ENCODE measurements at regions not wholly inside any gene's neighbourhood (a gene's known extent, or its start where the extent isn't known, plus 50 kb on each side); places are given as distances from the start of the nearest gene placed in this dataset.

DNA sequence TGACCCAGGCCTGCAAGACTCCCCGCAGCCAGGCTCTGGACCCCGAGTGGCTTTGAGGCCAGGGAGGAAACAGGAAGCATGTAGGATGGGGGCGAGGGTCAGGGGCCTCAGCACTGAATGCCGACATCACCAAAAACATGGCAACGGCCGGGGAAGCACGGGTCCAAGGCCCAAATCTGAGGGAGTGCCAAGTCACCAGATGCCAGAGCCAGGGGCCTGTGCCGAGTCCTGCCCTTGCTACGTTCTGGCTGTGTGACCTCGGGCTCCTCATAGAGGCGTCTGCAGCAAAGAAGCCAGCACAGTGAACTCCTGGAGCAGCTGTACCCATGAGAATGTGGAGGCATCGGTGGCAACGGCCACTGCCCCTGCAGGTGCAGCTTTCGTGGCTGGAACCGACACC, 420.7 kb downstream of the CTTN start:
- H3K79me2 ChIP-seq (replicated peaks; ENCODE audit: insufficient read depth, low read length): no peaks in the 10 kb centered on the region
- no peak overlapping the region for H3K9ac ChIP-seq (ENCODE audit: low read length)
- no peak overlapping the region for H3K4me3 ChIP-seq (ENCODE audit: low read length)
- H4K20me1 ChIP-seq (ENCODE audit: insufficient read depth): no peaks in the 10 kb centered on the region
- TF ChIP-seq EP300 (conservative IDR thresholded peaks at IDR 0.05; ENCODE audit: poor library complexity, severe bottlenecking): no peak
- TF ChIP-seq EZH2 (IDR thresholded peaks at IDR 0.05; ENCODE audit: borderline replicate concordance, insufficient read depth, low read length, poor library complexity, severe bottlenecking): no peak
- no peak for TF ChIP-seq SMC3 (conservative IDR thresholded peaks at IDR 0.05; ENCODE audit: poor library complexity)
- TF ChIP-seq RAD21 (conservative IDR thresholded peaks at IDR 0.05): no peak
- TF ChIP-seq, protein P1, sequence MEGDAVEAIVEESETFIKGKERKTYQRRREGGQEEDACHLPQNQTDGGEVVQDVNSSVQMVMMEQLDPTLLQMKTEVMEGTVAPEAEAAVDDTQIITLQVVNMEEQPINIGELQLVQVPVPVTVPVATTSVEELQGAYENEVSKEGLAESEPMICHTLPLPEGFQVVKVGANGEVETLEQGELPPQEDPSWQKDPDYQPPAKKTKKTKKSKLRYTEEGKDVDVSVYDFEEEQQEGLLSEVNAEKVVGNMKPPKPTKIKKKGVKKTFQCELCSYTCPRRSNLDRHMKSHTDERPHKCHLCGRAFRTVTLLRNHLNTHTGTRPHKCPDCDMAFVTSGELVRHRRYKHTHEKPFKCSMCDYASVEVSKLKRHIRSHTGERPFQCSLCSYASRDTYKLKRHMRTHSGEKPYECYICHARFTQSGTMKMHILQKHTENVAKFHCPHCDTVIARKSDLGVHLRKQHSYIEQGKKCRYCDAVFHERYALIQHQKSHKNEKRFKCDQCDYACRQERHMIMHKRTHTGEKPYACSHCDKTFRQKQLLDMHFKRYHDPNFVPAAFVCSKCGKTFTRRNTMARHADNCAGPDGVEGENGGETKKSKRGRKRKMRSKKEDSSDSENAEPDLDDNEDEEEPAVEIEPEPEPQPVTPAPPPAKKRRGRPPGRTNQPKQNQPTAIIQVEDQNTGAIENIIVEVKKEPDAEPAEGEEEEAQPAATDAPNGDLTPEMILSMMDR (IDR thresholded peaks at IDR 0.05; ENCODE audit: poor library complexity, severe bottlenecking): no peak
- no peak for TF ChIP-seq MXI1 (conservative IDR thresholded peaks at IDR 0.05; ENCODE audit: poor library complexity, severe bottlenecking)
- TF ChIP-seq, protein P2, sequence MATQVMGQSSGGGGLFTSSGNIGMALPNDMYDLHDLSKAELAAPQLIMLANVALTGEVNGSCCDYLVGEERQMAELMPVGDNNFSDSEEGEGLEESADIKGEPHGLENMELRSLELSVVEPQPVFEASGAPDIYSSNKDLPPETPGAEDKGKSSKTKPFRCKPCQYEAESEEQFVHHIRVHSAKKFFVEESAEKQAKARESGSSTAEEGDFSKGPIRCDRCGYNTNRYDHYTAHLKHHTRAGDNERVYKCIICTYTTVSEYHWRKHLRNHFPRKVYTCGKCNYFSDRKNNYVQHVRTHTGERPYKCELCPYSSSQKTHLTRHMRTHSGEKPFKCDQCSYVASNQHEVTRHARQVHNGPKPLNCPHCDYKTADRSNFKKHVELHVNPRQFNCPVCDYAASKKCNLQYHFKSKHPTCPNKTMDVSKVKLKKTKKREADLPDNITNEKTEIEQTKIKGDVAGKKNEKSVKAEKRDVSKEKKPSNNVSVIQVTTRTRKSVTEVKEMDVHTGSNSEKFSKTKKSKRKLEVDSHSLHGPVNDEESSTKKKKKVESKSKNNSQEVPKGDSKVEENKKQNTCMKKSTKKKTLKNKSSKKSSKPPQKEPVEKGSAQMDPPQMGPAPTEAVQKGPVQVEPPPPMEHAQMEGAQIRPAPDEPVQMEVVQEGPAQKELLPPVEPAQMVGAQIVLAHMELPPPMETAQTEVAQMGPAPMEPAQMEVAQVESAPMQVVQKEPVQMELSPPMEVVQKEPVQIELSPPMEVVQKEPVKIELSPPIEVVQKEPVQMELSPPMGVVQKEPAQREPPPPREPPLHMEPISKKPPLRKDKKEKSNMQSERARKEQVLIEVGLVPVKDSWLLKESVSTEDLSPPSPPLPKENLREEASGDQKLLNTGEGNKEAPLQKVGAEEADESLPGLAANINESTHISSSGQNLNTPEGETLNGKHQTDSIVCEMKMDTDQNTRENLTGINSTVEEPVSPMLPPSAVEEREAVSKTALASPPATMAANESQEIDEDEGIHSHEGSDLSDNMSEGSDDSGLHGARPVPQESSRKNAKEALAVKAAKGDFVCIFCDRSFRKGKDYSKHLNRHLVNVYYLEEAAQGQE (IDR thresholded peaks at IDR 0.05; ENCODE audit: borderline replicate concordance): no peak
- TF ChIP-seq TAF1 (IDR thresholded peaks at IDR 0.05; ENCODE audit: low read depth): no peak
- TF ChIP-seq POLR2AphosphoS5 (IDR thresholded peaks at IDR 0.05): no peak
- H3F3A ChIP-seq (ENCODE audit: insufficient read depth, low read length, poor library complexity, severe bottlenecking): no peaks in the 10 kb centered on the region
- H3K4me2 ChIP-seq (ENCODE audit: low read length): no peak overlapping the region
- no peak overlapping the region for H3K27ac ChIP-seq (ENCODE audit: low read length)
- no peaks in the 10 kb centered on the region for H3K9me3 ChIP-seq (ENCODE audit: low read length)
- H2AFZ ChIP-seq (ENCODE audit: low read depth, low read length): no peak overlapping the region
- no peaks in the 10 kb centered on the region for H3K9me2 ChIP-seq (ENCODE audit: insufficient read depth, low read length)
- H3K36me3 ChIP-seq (ENCODE audit: insufficient read depth, low read length): no peaks in the 10 kb centered on the region
- no peaks in the 10 kb centered on the region for H3K27me3 ChIP-seq (ENCODE audit: insufficient read depth, low read depth, low read length)

DNA sequence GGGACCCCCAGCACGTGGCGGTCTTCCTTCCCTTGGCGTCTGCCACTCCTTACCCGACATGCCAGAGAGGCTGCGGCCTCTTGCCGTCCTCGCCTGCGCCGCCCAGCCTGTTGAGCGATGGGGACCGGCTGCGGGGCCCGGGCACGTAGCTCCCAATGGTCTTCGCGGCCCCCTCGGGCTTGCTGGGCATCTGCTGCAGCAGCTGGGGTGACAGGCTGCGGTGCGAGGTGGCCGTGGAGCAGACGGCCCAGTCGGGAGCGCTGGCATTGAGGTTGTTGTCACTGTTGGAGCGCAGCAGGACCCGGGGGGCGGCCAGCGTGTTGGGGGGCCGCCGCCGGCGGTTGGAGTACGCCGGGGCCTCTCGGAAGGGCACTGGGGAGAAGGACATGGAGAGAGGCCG, 422.0 kb downstream of the CTTN start:
- H3K79me2 ChIP-seq (replicated peaks; ENCODE audit: insufficient read depth, low read length): no peaks in the 10 kb centered on the region
- no peaks in the 10 kb centered on the region for H3F3A ChIP-seq (ENCODE audit: insufficient read depth, low read length, poor library complexity, severe bottlenecking)
- H4K20me1 ChIP-seq (ENCODE audit: insufficient read depth): no peaks in the 10 kb centered on the region
- no peak overlapping the region for H3K4me3 ChIP-seq (ENCODE audit: low read length)
- H3K9me2 ChIP-seq (ENCODE audit: insufficient read depth, low read length): no peaks in the 10 kb centered on the region
- H3K36me3 ChIP-seq (ENCODE audit: insufficient read depth, low read length): no peaks in the 10 kb centered on the region
- H2AFZ ChIP-seq (ENCODE audit: low read depth, low read length): no peak overlapping the region
- no peak overlapping the region for H3K9ac ChIP-seq (ENCODE audit: low read length)
- TF ChIP-seq SMC3 (conservative IDR thresholded peaks at IDR 0.05; ENCODE audit: poor library complexity) (no peak), POLR2AphosphoS5 (IDR thresholded peaks at IDR 0.05) (no peak), MXI1 (conservative IDR thresholded peaks at IDR 0.05; ENCODE audit: poor library complexity, severe bottlenecking) (no peak), EP300 (conservative IDR thresholded peaks at IDR 0.05; ENCODE audit: poor library complexity, severe bottlenecking) (no peak)
- TF ChIP-seq, protein P1 (IDR thresholded peaks at IDR 0.05; ENCODE audit: poor library complexity, severe bottlenecking): no peak
- no peak overlapping the region for H3K27ac ChIP-seq (ENCODE audit: low read length)
- H3K4me2 ChIP-seq (ENCODE audit: low read length): no peak overlapping the region
- H3K9me3 ChIP-seq (ENCODE audit: low read length): no peaks in the 10 kb centered on the region
- H3K27me3 ChIP-seq (ENCODE audit: insufficient read depth, low read depth, low read length): no peaks in the 10 kb centered on the region
